ENCODE measurements at regions not wholly inside any gene's neighbourhood (a gene's known extent, or its start where the extent isn't known, plus 50 kb on each side); places are given as distances from the start of the nearest gene placed in this dataset.

DNA sequence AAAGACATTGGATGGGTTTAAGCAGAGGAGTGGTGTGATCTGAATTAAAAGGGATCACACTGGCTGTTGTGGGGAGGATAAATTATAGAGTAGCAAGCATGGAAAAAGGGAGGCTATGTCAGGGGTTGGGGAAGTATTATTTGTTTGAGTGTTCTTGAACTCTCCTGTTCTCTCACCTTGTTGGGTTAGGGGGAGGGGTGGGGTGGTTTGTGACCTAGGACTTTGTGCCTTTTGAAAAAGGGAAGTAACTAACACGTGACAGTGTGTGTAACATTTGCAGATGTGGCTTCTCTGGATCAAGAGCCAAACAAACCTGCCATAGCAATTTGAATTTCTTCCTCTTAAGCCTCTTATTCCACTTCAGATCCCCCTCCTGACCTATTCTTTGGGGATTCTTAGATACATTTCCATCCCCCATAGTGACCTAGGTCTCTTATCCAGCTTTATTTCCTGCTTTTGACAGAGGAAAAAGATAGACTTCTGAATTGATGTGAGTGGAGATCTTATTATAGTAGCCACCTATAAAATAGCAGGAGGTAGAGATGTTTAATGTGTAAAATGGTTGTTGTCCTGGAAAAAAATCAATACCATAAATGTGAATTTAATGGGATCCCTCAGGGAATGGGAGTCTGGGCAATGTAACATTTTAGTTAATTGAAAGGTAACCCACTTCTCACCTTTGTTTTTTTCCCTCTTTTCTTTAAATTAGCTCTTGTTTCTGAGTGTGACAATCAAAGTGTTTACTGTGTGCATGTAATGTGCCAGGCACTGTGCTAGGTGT, 120.4 kb downstream of the CT47B1 start:
- Histone ChIP-seq H3K4me1 (ENCODE audit: control insufficient read depth, insufficient read depth, low read length) (no peaks in the 10 kb centered on the region), H3K4me3 (ENCODE audit: low read depth, low read length) (no peak overlapping the region), H3K27me3 (ENCODE audit: control insufficient read depth, insufficient read depth, low read length) (no peaks in the 10 kb centered on the region), H3K9me3 (ENCODE audit: control insufficient read depth, insufficient read depth, low read length) (no peaks in the 10 kb centered on the region), H3K27ac (ENCODE audit: low read depth, low read length) (no peak overlapping the region), H3K36me3 (ENCODE audit: control insufficient read depth, insufficient read depth, low read length) (no peaks in the 10 kb centered on the region)
- WGBS (ENCODE audit: insufficient coverage) = no CpG with 5 or more reads among the region's 1 CpG
- no peak for DNase-seq (ENCODE audit: low read depth in 4 of 6, low spot score in 6 of 6)

DNA sequence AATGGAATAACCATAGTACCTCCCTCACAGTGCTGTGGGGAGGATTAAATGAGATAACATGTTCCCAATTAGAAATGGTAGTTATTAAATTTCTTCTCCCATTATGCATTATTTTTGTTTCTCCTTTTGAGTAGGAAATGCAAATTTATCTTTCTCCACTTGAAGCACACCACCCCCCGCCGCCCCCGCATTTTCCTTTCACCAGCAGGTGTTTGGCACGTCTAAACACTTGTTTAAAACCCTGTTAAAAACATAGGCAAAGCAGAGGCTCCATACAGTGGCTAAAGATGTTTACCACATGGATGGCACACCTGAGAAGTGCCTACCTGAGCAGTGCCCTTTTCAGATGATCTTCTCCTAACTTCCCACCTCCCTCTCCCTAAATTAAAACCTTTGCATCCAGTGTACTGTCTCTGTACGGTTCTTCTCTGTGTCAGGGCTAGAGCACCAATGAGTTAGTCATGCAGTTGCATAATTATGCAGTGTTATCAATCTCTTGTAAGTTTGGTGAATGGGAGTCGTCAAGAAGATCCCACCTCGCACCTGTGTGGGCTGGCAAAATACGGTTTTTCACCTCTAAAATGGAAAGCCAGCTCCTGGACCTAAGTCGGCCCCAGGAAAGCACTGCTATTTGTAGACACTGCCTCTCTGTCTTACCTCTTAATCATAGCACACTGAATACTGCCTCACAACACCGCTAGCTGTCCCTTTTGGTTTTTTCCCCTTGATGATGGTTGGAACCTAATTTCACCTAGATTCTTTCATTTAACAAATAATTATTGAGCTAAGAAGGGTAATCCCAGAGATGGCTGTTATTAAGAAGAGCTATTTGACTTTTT, 122.0 kb downstream of the CT47B1 start:
- WGBS (ENCODE audit: insufficient coverage) = 48% methylated on average over 4 of the region's 10 CpGs
- Histone ChIP-seq H3K27ac (ENCODE audit: low read depth, low read length) (peak overlapping the region; percentile 37), H3K9me3 (ENCODE audit: control insufficient read depth, insufficient read depth, low read length) (no peaks in the 10 kb centered on the region), H3K36me3 (ENCODE audit: control insufficient read depth, insufficient read depth, low read length) (no peaks in the 10 kb centered on the region), H3K4me1 (ENCODE audit: control insufficient read depth, insufficient read depth, low read length) (no peaks in the 10 kb centered on the region), H3K27me3 (ENCODE audit: control insufficient read depth, insufficient read depth, low read length) (no peaks in the 10 kb centered on the region), H3K4me3 (ENCODE audit: low read depth, low read length) (no peak overlapping the region)
- DNase-seq (ENCODE audit: low read depth in 4 of 6, low spot score in 6 of 6) = no peak

DNA sequence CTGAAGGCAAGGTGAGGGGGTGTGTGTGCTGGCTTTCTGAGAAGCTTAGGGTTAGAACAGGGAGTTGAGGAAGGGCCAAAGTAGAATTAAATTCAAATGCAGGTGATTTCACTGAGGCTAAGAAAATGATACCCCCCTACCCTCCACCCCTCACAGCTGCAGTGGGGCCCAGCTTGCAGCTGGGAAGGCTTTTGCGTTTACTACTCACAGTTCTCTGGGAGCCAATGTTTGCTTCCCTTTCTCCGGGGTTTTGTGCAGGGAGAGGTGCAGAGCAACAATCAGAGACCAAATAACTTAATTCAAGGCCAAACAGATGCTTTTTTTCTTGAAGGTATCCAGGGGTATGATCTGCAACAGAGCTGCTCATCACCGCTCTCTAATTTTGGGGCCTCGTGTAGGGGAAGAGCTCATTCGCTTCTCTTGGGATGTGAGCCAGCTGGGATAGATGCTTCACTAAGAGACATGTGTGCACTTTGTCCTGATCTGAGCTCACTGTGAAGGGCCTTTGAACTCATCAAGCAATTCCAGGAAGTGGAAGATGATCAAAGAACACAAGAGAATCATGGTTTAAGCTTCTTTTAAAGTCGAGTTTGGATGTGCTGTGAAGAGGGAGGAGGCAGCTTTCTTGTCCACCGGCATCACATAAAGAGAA, 122.7 kb upstream of the C1GALT1C1 start:
- no peak overlapping the region for H3K4me3 ChIP-seq (ENCODE audit: low read depth, low read length)
- no peaks in the 10 kb centered on the region for H3K27me3 ChIP-seq (ENCODE audit: control insufficient read depth, insufficient read depth, low read length)
- peak in 1 of 6 donors; percentile 21 for DNase-seq (ENCODE audit: low read depth in 4 of 6, low spot score in 6 of 6)
- H3K9me3 ChIP-seq (ENCODE audit: control insufficient read depth, insufficient read depth, low read length) = no peaks in the 10 kb centered on the region
- 50% methylated on average over 2 of the region's 7 CpGs for WGBS (ENCODE audit: insufficient coverage)
- H3K36me3 ChIP-seq (ENCODE audit: control insufficient read depth, insufficient read depth, low read length) = no peaks in the 10 kb centered on the region
- H3K27ac ChIP-seq (ENCODE audit: low read depth, low read length) = peak overlapping the region; percentile 37
- H3K4me1 ChIP-seq (ENCODE audit: control insufficient read depth, insufficient read depth, low read length) = no peaks in the 10 kb centered on the region

DNA sequence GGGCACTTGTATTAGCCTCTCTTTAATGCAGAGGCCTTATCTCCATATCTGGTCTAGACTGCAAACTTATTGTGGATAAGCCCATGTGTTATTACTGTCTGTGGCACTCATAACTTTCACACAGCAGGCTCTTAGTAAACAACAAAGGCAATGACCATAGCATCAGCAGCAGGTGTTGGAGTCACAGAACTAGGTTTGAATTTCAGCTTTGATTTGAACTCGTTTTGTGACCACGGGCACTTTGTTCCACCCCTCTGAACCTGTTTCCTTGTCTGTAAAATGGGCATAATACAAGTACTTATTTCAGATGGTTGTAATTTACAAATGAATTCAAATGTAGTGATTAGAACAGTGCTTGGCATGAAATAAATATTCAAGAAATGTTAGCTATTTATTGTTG, 121.8 kb upstream of the C1GALT1C1 start:
- DNase-seq (ENCODE audit: low read depth in 4 of 6, low spot score in 6 of 6) = no peak
- Histone ChIP-seq H3K27ac (ENCODE audit: low read depth, low read length) (no peak overlapping the region), H3K4me1 (ENCODE audit: control insufficient read depth, insufficient read depth, low read length) (no peaks in the 10 kb centered on the region), H3K4me3 (ENCODE audit: low read depth, low read length) (no peak overlapping the region), H3K9me3 (ENCODE audit: control insufficient read depth, insufficient read depth, low read length) (no peaks in the 10 kb centered on the region), H3K36me3 (ENCODE audit: control insufficient read depth, insufficient read depth, low read length) (no peaks in the 10 kb centered on the region), H3K27me3 (ENCODE audit: control insufficient read depth, insufficient read depth, low read length) (no peaks in the 10 kb centered on the region)
- no CpG with 5 or more reads among the region's 2 CpGs for WGBS (ENCODE audit: insufficient coverage)

DNA sequence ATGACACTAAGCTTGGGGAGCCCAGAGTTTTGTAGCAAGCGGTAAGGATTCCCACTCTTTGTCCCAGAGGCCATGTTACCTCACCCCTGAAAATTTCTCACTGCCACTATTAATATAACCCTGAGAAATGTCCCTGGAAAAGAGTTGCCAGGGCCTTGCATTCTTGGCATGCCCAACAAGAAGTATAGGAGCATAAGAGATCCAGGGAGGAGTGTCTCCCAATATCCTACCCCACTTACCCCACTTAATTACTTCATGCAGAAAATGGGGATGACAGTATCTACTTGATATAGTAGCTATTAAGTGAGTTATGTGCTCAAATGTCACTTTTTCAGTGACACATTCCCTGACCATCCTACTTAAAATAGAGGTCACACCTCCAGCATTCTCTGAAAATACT, 120.5 kb upstream of the C1GALT1C1 start:
- Histone ChIP-seq H3K27ac (ENCODE audit: low read depth, low read length) (no peak overlapping the region), H3K4me3 (ENCODE audit: low read depth, low read length) (no peak overlapping the region), H3K36me3 (ENCODE audit: control insufficient read depth, insufficient read depth, low read length) (no peaks in the 10 kb centered on the region), H3K27me3 (ENCODE audit: control insufficient read depth, insufficient read depth, low read length) (no peaks in the 10 kb centered on the region), H3K9me3 (ENCODE audit: control insufficient read depth, insufficient read depth, low read length) (no peaks in the 10 kb centered on the region), H3K4me1 (ENCODE audit: control insufficient read depth, insufficient read depth, low read length) (no peaks in the 10 kb centered on the region)
- 80% methylated on average over 1 of the region's 1 CpG for WGBS (ENCODE audit: insufficient coverage)
- DNase-seq (ENCODE audit: low read depth in 4 of 6, low spot score in 6 of 6) = no peak

DNA sequence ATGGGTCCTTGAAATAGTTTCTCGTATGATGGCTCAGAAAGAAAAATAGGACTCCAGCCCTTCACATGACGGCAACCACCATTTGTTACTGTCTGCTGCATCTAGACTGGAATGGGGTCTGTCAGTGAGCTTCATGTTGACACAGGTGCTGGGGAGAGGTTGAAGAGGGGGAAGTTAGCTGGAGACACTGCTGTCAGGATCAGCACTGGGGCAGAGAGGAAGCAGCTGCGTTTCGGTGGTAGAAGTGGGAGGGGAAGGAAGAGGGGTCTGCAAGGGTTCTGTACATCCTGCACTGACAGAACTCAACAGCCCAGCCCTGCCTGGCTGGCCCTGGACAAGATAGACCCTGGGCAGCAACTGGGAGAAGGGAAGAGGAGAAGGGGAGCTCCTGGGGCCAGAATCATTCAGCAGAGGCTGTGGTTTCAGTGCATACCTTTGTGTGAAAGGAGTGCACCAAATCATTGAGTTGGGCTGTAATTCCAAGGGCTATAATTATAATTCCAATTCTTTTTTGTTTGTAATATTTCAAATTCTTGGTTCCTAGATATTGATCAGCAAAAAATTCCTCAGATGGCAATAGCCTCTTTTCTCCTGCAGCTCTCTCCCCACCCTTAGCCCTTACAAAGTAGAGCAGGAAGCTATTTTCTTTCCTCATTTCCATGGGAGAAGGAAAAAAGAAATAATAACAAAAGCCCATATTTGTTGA, 119.4 kb upstream of the C1GALT1C1 start:
- Histone ChIP-seq H3K4me1 (ENCODE audit: control insufficient read depth, insufficient read depth, low read length) (no peaks in the 10 kb centered on the region), H3K9me3 (ENCODE audit: control insufficient read depth, insufficient read depth, low read length) (no peaks in the 10 kb centered on the region), H3K4me3 (ENCODE audit: low read depth, low read length) (no peak overlapping the region), H3K27ac (ENCODE audit: low read depth, low read length) (no peak overlapping the region), H3K27me3 (ENCODE audit: control insufficient read depth, insufficient read depth, low read length) (no peaks in the 10 kb centered on the region), H3K36me3 (ENCODE audit: control insufficient read depth, insufficient read depth, low read length) (no peaks in the 10 kb centered on the region)
- peak in 2 of 6 donors; percentile 12 to 31 for DNase-seq (ENCODE audit: low read depth in 4 of 6, low spot score in 6 of 6)
- 67% methylated on average over 4 of the region's 4 CpGs for WGBS (ENCODE audit: insufficient coverage)

DNA sequence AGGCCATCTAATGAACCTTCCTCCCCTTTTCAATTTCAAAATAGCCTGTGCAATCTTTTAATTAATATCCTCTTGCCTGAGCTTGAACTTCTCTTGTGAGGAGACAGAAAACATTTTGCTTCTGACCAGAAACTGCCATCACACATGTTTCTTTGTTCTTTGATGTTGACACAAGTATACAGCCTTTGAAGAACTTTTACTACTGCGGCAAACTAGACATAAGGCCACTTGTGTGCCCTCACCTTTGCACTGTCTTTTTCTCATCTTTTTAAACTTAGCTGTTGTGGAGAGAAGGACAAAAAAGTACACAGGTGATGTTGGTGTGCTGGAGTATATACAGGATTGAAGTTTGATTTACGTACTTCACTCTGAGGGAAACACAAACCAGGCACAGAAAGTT, 116.3 kb upstream of the C1GALT1C1 start:
- Histone ChIP-seq H3K9me3 (ENCODE audit: control insufficient read depth, insufficient read depth, low read length) (no peaks in the 10 kb centered on the region), H3K4me3 (ENCODE audit: low read depth, low read length) (no peak overlapping the region), H3K27me3 (ENCODE audit: control insufficient read depth, insufficient read depth, low read length) (no peaks in the 10 kb centered on the region), H3K36me3 (ENCODE audit: control insufficient read depth, insufficient read depth, low read length) (no peaks in the 10 kb centered on the region), H3K27ac (ENCODE audit: low read depth, low read length) (no peak overlapping the region), H3K4me1 (ENCODE audit: control insufficient read depth, insufficient read depth, low read length) (no peaks in the 10 kb centered on the region)
- 93% methylated on average over 1 of the region's 2 CpGs for WGBS (ENCODE audit: insufficient coverage)
- DNase-seq (ENCODE audit: low read depth in 4 of 6, low spot score in 6 of 6) = no peak

DNA sequence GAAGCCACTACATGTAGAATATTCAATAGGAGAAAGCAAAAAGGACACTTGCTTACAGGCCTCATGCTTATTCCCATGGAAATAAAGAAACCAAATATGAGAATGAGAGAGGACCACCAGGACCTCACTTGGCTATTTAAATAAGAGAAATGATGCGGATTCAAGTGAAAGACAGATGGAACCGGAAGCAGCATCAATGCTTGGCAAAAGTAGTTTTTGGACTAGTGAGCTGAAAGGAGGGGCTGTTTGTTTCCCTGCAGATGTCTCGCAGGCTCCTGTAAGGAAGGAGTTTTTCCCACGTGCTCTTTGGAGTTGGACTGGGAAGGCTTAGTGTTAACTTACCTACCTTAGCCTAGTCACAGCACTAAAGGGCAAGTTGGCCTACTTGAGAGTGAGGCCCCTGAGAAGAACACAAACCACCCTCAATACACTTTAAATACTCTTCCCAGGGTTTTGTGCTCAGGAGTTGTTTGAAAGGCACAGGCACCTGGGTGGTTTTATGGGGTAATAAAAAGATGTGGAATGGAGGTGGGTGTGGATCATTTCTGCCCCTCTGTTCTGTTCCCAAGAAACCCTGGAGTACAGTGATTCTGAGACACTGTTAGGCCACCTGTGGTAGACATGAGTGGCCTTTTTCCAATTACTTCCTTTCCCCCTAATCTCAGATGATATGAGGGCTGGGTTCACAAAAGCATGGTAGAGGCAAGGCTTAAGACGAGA, 113.3 kb upstream of the C1GALT1C1 start:
- Histone ChIP-seq H3K27me3 (ENCODE audit: control insufficient read depth, insufficient read depth, low read length) (no peaks in the 10 kb centered on the region), H3K27ac (ENCODE audit: low read depth, low read length) (no peak overlapping the region), H3K4me1 (ENCODE audit: control insufficient read depth, insufficient read depth, low read length) (no peaks in the 10 kb centered on the region), H3K36me3 (ENCODE audit: control insufficient read depth, insufficient read depth, low read length) (no peaks in the 10 kb centered on the region), H3K9me3 (ENCODE audit: control insufficient read depth, insufficient read depth, low read length) (no peaks in the 10 kb centered on the region), H3K4me3 (ENCODE audit: low read depth, low read length) (no peak overlapping the region)
- no peak for DNase-seq (ENCODE audit: low read depth in 4 of 6, low spot score in 6 of 6)
- WGBS (ENCODE audit: insufficient coverage) = 71% methylated on average over 4 of the region's 5 CpGs

DNA sequence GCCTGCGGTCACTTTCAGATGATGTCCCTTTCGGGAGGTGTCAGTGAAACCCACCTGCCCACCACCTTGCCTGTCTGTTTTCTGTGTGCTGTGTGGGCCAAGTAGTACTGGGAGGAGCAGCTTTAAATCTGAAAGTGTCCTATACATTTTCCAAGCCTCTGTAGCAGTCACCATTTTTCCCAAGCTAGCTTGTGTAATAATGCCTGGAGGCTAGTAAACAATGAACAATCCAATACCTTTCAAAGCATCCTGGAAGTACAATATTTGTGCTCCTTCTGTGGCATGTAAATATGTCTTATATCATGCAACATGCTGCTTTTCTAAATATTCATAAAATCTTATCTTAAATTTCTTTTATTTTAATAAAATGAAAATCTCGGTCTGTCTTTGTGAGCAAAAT, 111.6 kb upstream of the C1GALT1C1 start:
- Histone ChIP-seq H3K27ac (ENCODE audit: low read depth, low read length) (no peak overlapping the region), H3K4me1 (ENCODE audit: control insufficient read depth, insufficient read depth, low read length) (no peaks in the 10 kb centered on the region), H3K36me3 (ENCODE audit: control insufficient read depth, insufficient read depth, low read length) (no peaks in the 10 kb centered on the region), H3K4me3 (ENCODE audit: low read depth, low read length) (no peak overlapping the region), H3K9me3 (ENCODE audit: control insufficient read depth, insufficient read depth, low read length) (no peaks in the 10 kb centered on the region), H3K27me3 (ENCODE audit: control insufficient read depth, insufficient read depth, low read length) (no peaks in the 10 kb centered on the region)
- DNase-seq (ENCODE audit: low read depth in 4 of 6, low spot score in 6 of 6) = no peak
- 100% methylated on average over 1 of the region's 3 CpGs for WGBS (ENCODE audit: insufficient coverage)

Data from spinal cord (tissue), 9 donors.